ENCODE measurements at regions not wholly inside any gene's neighbourhood (a gene's known extent, or its start where the extent isn't known, plus 50 kb on each side); places are given as distances from the start of the nearest gene placed in this dataset.

DNA sequence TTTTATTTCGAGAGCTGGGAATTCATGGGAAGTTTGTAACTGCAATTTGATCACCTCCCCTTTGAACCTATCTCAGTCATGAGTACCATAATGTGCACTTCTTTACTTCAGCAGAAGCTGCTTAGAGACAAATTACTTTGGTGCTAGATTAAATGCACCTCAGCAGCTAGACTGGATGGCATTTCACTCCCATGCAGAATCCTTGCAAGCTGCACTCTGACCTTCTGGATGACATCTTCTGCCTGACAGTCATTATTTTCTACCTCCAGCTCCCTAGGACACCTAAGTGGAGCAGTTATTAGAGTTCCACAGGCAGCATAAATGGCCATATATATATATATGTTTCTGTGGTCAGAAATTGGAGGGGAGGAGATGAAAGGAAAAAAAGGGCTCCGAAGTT, 366.0 kb upstream of the TMPRSS15 start:
- Histone ChIP-seq H3K9me3 (peaks cover 0 to 5% (median 0%) of the 10 kb centered on the region in 8 donors), H3K4me3 (no peak overlapping the region), H3K27ac (no peak overlapping the region), H3K36me3 (no peaks in the 10 kb centered on the region), H3K4me1 (no peaks in the 10 kb centered on the region), H3K27me3 (replicated peaks in 1 of 7) (no peaks in the 10 kb centered on the region)
- TF ChIP-seq, protein P1, sequence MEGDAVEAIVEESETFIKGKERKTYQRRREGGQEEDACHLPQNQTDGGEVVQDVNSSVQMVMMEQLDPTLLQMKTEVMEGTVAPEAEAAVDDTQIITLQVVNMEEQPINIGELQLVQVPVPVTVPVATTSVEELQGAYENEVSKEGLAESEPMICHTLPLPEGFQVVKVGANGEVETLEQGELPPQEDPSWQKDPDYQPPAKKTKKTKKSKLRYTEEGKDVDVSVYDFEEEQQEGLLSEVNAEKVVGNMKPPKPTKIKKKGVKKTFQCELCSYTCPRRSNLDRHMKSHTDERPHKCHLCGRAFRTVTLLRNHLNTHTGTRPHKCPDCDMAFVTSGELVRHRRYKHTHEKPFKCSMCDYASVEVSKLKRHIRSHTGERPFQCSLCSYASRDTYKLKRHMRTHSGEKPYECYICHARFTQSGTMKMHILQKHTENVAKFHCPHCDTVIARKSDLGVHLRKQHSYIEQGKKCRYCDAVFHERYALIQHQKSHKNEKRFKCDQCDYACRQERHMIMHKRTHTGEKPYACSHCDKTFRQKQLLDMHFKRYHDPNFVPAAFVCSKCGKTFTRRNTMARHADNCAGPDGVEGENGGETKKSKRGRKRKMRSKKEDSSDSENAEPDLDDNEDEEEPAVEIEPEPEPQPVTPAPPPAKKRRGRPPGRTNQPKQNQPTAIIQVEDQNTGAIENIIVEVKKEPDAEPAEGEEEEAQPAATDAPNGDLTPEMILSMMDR (IDR thresholded peaks at IDR 0.05 in 8 of 11, conservative IDR thresholded peaks at IDR 0.05 in 3 of 11), result no peak
- TF ChIP-seq POLR2AphosphoS5 (IDR thresholded peaks at IDR 0.05) (no peak), POLR2A (IDR thresholded peaks at IDR 0.05) (no peak)
- intact Hi-C loops (cut with DNase I; ENCODE audit: low total_unique reads), result no loop called here
- WGBS, 5 donors, result 61 to 72% (median 70%) methylated on average over 2 of the region's 2 CpGs
- DNase-seq, result no peak

DNA sequence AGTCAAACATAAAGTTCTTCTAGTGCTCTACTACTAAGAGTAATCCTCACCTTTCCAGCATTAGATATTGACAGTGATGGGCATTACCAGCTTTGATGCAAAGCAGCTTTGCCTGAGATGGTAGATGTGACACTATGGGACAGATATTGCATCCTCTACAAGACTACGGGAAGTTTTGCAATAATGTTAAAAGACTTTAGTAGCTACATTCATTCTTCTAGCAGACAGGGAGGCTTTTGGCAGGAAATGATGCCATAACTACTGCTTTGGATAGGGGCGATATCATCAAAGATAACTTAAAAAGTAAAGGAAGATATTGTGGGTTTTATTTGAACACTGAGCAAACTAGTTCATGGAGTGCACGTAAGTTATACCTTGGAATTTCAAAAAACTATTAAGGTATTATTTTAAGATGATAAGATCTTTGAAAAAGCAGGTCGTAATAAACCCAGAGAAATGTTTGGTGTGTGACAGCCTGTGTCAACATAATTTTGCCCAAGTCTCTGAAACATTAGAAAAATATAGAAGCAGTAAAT, 368.3 kb upstream of the TMPRSS15 start:
- Histone ChIP-seq H3K9me3 (peaks cover 0 to 9% (median 0%) of the 10 kb centered on the region in 8 donors), H3K27me3 (replicated peaks in 1 of 7) (no peaks in the 10 kb centered on the region), H3K4me1 (no peaks in the 10 kb centered on the region), H3K36me3 (no peaks in the 10 kb centered on the region), H3K4me3 (no peak overlapping the region), H3K27ac (no peak overlapping the region)
- 75 to 88% (median 83%) methylated on average over 4 of the region's 4 CpGs for WGBS, 5 donors
- DNase-seq, result no peak
- intact Hi-C loops (cut with DNase I; ENCODE audit: low total_unique reads), result no loop called here
- TF ChIP-seq POLR2AphosphoS5 (IDR thresholded peaks at IDR 0.05), result no peak

DNA sequence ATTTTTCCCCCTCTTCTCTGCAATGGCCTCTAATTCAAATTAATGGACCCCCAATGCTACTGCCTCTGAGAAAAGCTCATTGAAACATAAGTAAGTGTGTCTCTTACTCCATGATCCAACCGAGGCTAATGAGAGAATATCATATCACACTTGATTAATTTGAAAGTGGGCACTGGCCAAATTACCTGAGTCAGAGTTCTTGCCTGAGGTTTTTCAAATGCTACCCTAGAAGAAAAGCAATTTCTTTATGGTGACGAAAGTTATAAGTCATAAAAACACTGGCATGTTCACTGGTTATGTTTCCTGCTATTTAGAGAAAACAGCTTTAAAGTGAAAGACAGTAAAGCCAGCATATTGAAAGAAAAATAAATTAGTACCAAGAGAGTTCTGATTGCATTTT, 368.8 kb upstream of the TMPRSS15 start:
- Histone ChIP-seq H3K27ac (no peak overlapping the region), H3K4me1 (no peaks in the 10 kb centered on the region), H3K36me3 (no peaks in the 10 kb centered on the region), H3K4me3 (no peak overlapping the region), H3K9me3 (peaks cover 0 to 9% (median 0%) of the 10 kb centered on the region in 8 donors), H3K27me3 (replicated peaks in 1 of 7) (no peaks in the 10 kb centered on the region)
- no peak for DNase-seq
- 61 to 75% (median 71%) methylated on average over 2 of the region's 2 CpGs for WGBS, 5 donors
- intact Hi-C loops (cut with DNase I; ENCODE audit: low total_unique reads), result no loop called here
- TF ChIP-seq POLR2A (IDR thresholded peaks at IDR 0.05) (no peak), POLR2AphosphoS5 (IDR thresholded peaks at IDR 0.05) (no peak)
- TF ChIP-seq, protein P1 (IDR thresholded peaks at IDR 0.05 in 8 of 11, conservative IDR thresholded peaks at IDR 0.05 in 3 of 11), result no peak

DNA sequence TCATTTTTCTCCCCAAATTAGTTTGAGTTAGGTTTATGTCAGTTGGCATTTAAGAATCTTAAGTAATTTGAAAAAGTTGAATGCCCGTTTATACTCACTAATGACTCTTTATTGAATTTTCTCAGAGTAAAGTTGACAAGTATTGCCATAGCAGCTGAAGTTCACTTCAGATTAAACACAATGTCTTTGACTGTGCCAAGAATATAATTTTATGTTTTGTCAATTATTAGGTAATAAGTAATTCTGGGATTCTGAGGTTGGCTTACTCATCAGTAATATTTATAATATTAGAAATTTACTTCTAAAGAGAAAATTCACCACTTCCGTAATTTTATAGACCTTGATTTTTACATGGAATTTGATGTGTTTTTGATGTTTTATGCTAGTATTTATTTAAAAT, 369.3 kb upstream of the TMPRSS15 start:
- WGBS, 5 donors, result 82 to 91% (median 84%) methylated on average over 2 of the region's 2 CpGs
- Histone ChIP-seq H3K9me3 (peaks cover 0 to 9% (median 0%) of the 10 kb centered on the region in 8 donors), H3K4me1 (no peaks in the 10 kb centered on the region), H3K27me3 (replicated peaks in 1 of 7) (no peaks in the 10 kb centered on the region), H3K36me3 (no peaks in the 10 kb centered on the region), H3K27ac (no peak overlapping the region), H3K4me3 (no peak overlapping the region)
- TF ChIP-seq POLR2AphosphoS5 (IDR thresholded peaks at IDR 0.05) (no peak), POLR2A (IDR thresholded peaks at IDR 0.05) (no peak)
- TF ChIP-seq, protein P1 (IDR thresholded peaks at IDR 0.05 in 8 of 11, conservative IDR thresholded peaks at IDR 0.05 in 3 of 11), result no peak
- DNase-seq, result no peak
- intact Hi-C loops (cut with DNase I; ENCODE audit: low total_unique reads), result no loop called here

DNA sequence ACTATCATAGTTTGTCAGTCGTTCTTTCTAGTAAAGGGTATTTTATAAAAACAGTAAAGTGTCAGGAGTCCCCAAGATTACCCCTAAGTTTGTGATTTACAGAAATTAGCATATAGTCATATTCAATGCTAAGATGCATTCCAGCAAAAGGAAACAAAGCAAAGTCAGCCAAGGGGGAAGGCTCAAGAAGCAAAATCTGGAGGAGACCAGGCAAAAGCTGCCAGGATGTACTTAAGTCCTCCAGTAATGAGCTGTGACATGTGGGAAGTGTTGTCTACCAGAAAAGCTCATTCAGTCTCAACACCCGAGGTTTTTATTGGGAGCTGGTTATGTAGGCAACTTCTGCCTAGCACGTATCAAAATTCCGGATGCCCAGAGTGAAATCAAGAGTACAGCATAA, 373.4 kb upstream of the TMPRSS15 start:
- 43 to 78% (median 72%) methylated on average over 4 of the region's 4 CpGs for WGBS, 5 donors
- TF ChIP-seq POLR2AphosphoS5 (IDR thresholded peaks at IDR 0.05) (no peak), POLR2A (IDR thresholded peaks at IDR 0.05) (no peak)
- TF ChIP-seq, protein P1 (IDR thresholded peaks at IDR 0.05 in 8 of 11, conservative IDR thresholded peaks at IDR 0.05 in 3 of 11), result no peak
- Histone ChIP-seq H3K27me3 (replicated peaks in 1 of 7) (no peaks in the 10 kb centered on the region), H3K4me1 (no peaks in the 10 kb centered on the region), H3K27ac (no peak overlapping the region), H3K9me3 (peaks cover 0 to 16% (median 0%) of the 10 kb centered on the region in 8 donors), H3K4me3 (no peak overlapping the region), H3K36me3 (no peaks in the 10 kb centered on the region)
- no peak for DNase-seq
- intact Hi-C loops (cut with DNase I; ENCODE audit: low total_unique reads), result no loop called here
